Skeletal muscle satellite cell (primary cell): ENCODE measurements at regions not wholly inside any gene's neighbourhood (a gene's known extent, or its start where the extent isn't known, plus 50 kb on each side); places are given as distances from the start of the nearest gene placed in this dataset.
"Not testable (repeated sequence)": the region's sequence is repeated elsewhere in the genome, so short reads cannot be mapped to it uniquely, and the experiment has no call there.

Experiments
- H3K27me3 ChIP-seq: 2 replicates; pipeline ENCODE4 v1.7.0; 2013; ENCODE audit warnings: low read length; ENCODE audit not compliant: control insufficient read depth, insufficient read depth
- H3K36me3 ChIP-seq: 2 replicates; pipeline ENCODE4 v1.7.0; 2013; ENCODE audit warnings: mild to moderate bottlenecking, control low read depth, low read length; ENCODE audit not compliant: insufficient read depth
- H3K4me1 ChIP-seq: 2 replicates; pipeline ENCODE4 v1.7.0; 2013; ENCODE audit warnings: low read length; ENCODE audit not compliant: control insufficient read depth, insufficient read depth
- H3K4me2 ChIP-seq: 2 replicates; pipeline ENCODE4 v1.7.0; 2013; ENCODE audit warnings: mild to moderate bottlenecking, low read length
- H3K4me3 ChIP-seq: 2 replicates; pipeline ENCODE4 v1.7.0; 2013; ENCODE audit warnings: low read length
- H3K9ac ChIP-seq: 2 replicates; pipeline ENCODE4 v1.7.0; 2013; ENCODE audit warnings: mild to moderate bottlenecking, low read depth, low read length, moderate library complexity
- H3K9me3 ChIP-seq: replicated peaks from 2 replicates; pipeline ENCODE4 v1.7.0; 2013; ENCODE audit warnings: mild to moderate bottlenecking, control low read depth, low read length

DNA sequence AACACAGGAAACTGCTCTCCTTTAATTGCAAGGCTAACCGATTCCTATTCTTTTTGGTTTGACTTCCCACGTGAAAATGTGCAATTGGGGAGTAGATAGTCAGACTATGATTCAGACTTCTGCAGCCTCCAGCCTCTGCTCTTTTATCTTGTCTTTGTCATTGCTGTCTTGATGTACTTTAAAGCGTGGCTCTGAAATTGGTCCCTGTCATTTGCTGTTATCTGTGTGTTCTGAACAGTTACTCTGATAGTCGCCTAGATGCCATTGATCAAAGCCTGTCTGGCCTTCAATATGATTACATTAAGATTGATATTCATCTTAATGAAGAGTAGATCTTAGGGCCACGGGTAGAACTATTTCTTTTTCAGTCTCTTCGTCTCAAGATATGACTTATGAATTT lies 799.2 kb downstream of the REEP3 start:
- Histone ChIP-seq H3K4me1 (no peaks in the 10 kb centered on the region), H3K4me2 (no peak overlapping the region), H3K27me3 (no peaks in the 10 kb centered on the region), H3K9ac (no peak overlapping the region), H3K36me3 (no peaks in the 10 kb centered on the region), H3K4me3 (no peak overlapping the region), H3K9me3 (no peaks in the 10 kb centered on the region)

DNA sequence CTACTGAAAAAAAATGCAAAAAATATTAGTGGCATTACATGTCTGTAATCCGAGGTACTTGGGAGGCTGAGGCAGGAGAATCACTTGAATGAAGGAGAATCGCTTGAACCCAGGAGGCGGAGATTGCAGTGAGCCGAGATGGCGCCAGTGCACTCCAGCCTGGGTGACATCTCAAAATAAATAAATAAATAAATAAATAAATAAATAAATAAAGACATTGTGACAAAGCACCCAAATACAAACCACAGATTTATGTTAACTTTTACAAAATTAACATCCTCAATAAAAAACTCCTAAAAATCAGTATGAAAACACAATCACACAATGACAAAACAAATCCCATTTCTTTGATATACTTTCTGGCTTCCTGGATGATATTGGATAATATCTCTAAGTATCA lies 808.3 kb downstream of the REEP3 start:
- Histone ChIP-seq H3K9me3 (no peaks in the 10 kb centered on the region), H3K27me3 (no peaks in the 10 kb centered on the region), H3K36me3 (no peaks in the 10 kb centered on the region), H3K9ac (no peak overlapping the region), H3K4me1 (no peaks in the 10 kb centered on the region), H3K4me3 (no peak overlapping the region), H3K4me2 (no peak overlapping the region)

DNA sequence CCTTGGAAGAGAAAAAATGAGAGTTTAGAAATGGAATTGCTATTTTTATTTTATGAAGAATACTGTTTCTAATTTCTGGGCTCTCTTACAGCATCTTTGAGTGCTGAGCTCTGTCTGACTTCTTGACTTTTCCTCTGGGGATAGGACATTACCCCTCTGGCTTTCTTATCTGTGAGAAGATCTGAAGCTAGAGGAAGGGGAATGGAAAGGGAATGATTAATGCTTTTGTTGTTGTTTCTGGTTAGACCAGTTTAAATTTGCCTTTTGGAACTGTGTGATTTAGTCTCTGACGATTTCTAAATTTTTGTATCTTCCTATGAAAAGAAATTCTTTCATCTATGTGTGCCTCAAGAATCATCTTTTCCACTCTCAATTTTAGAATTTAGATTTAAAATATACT lies 811.4 kb downstream of the REEP3 start:
- Histone ChIP-seq H3K36me3 (no peaks in the 10 kb centered on the region), H3K4me3 (no peak overlapping the region), H3K27me3 (no peaks in the 10 kb centered on the region), H3K9me3 (no peaks in the 10 kb centered on the region), H3K4me1 (no peaks in the 10 kb centered on the region), H3K4me2 (no peak overlapping the region), H3K9ac (no peak overlapping the region)

DNA sequence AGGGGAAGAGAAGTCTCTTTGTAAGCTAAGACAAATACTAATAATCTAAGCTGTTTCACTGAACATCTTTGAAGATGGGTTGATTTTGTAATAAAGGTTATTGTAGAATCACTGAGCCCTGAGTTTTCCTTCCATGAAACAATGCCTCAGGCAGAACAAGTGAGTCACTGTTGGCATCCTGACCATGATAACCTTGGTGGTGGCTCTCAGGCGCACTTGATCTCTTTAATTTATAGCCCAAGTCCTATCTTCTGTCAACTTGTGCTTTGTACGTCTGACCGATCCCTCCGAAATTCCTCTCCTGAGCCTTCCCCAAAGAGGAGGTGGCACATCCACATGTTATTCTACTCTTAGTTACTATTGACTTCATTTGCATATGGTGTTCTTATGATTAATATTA lies 812.9 kb downstream of the REEP3 start:
- H3K4me2 ChIP-seq = no peak overlapping the region
- no peaks in the 10 kb centered on the region for H3K27me3 ChIP-seq
- H3K36me3 ChIP-seq = no peaks in the 10 kb centered on the region
- H3K9me3 ChIP-seq = no peaks in the 10 kb centered on the region
- no peak overlapping the region for H3K4me3 ChIP-seq
- no peak overlapping the region for H3K9ac ChIP-seq
- no peaks in the 10 kb centered on the region for H3K4me1 ChIP-seq

DNA sequence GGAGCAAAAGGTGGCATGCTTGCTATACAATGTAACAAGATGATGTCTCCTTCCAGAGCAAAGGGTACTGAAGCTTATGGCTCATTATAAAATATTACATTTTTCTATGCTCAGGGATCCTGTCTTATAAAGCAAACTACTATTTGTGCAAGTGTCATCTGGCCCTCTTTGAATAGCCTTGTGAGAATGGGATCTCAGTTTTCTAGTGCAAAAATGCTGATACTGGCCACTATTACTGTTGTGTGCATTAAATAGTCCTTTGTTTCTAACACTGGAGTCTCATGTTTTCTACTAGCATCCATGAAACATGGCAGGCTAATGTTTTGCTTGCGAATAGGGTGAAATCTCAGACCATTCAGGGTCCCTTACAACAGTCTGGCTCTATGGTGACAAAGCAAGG lies 823.0 kb downstream of the REEP3 start:
- H3K4me3 ChIP-seq = no peak overlapping the region
- no peaks in the 10 kb centered on the region for H3K36me3 ChIP-seq
- H3K9me3 ChIP-seq = no peaks in the 10 kb centered on the region
- peaks cover 2% of the 10 kb centered on the region for H3K27me3 ChIP-seq
- no peak overlapping the region for H3K9ac ChIP-seq
- no peak overlapping the region for H3K4me2 ChIP-seq
- H3K4me1 ChIP-seq = no peaks in the 10 kb centered on the region

DNA sequence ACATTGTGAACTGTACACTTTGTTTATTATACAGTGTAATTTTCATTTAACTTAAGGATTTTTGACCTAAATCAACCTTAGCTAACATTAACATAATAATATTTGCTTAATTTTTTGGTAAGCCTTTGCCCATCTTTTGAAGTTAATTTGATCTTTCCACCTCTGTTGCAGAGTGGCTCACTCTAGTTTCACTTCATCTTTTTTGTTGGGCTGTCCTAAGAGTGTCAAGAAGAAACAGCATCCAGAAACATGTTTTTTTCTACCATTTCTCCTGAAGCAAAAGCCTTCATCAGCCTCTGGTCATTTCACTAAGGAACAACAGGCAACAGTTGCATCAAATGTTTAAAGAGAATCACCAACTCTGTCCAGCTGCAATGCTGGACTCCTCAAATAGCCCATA lies 824.7 kb downstream of the REEP3 start:
- Histone ChIP-seq H3K27me3 (peaks cover 2% of the 10 kb centered on the region), H3K4me1 (no peaks in the 10 kb centered on the region), H3K9me3 (no peaks in the 10 kb centered on the region), H3K4me3 (no peak overlapping the region), H3K9ac (no peak overlapping the region), H3K36me3 (no peaks in the 10 kb centered on the region), H3K4me2 (no peak overlapping the region)

DNA sequence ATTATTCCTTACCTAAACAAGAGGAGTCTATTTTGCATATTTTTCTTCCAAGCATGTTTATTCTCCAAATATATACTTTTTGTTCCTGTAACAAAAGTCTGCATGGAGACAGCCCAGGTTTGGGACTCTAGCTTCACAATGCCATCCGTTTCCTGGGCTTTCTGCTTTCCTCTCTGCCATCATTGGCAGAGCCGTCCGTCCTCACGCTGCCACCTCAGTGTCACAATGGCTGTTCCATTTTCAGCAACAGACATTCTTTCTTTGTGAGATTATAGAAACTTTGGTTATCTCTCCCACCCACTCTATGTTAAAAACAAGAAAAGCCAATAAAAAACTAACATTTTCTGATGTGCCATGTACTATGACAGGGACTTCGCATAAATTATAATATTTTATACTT lies 825.2 kb downstream of the REEP3 start:
- Histone ChIP-seq H3K4me3 (no peak overlapping the region), H3K9ac (no peak overlapping the region), H3K4me1 (no peaks in the 10 kb centered on the region), H3K9me3 (no peaks in the 10 kb centered on the region), H3K36me3 (no peaks in the 10 kb centered on the region), H3K27me3 (peaks cover 2% of the 10 kb centered on the region), H3K4me2 (no peak overlapping the region)

DNA sequence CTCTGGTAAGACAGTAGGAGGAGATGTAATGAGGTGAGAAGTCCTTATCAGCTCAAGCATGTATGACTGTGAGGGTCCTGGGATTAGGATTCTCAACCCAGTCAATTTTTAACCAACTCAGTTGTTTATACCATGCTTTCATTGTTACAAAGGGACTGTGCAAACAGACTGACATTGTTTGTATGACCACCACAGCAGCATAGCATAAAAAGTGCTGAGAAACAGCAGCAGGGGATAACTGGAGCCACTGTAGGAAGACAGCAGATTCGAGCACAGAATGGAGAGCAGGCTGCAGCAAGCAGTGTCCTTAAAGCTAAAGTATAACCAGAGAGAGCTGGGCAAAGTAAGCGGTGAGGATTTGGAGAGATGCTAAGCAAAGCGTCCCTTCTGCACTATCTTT lies 829.5 kb downstream of the REEP3 start:
- Histone ChIP-seq H3K27me3 (no peaks in the 10 kb centered on the region), H3K9me3 (no peaks in the 10 kb centered on the region), H3K36me3 (no peaks in the 10 kb centered on the region), H3K4me3 (no peak overlapping the region), H3K4me2 (no peak overlapping the region), H3K4me1 (no peaks in the 10 kb centered on the region), H3K9ac (no peak overlapping the region)

DNA sequence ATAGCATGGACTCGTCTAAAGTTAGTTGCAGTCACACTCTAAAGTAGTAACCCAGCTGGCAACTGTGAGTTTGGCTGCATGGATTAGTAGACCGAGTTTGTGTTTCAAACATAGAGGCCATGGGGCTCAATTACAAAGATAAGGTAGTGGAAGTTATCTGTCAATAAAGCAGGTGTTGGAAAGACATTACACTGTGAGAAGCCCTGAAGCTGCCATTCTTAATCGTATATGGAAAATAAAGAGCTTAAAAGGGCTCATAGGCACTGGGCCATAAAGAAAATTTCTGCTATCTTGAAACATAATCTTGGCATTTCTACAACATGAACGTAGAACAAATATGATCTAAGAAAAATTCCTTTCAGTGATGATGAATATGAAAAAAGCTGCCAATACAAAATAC lies 837.7 kb downstream of the REEP3 start:
- Histone ChIP-seq H3K36me3 (no peaks in the 10 kb centered on the region), H3K9me3 (no peaks in the 10 kb centered on the region), H3K27me3 (no peaks in the 10 kb centered on the region), H3K4me1 (no peaks in the 10 kb centered on the region), H3K4me3 (no peak overlapping the region), H3K4me2 (no peak overlapping the region), H3K9ac (no peak overlapping the region)

DNA sequence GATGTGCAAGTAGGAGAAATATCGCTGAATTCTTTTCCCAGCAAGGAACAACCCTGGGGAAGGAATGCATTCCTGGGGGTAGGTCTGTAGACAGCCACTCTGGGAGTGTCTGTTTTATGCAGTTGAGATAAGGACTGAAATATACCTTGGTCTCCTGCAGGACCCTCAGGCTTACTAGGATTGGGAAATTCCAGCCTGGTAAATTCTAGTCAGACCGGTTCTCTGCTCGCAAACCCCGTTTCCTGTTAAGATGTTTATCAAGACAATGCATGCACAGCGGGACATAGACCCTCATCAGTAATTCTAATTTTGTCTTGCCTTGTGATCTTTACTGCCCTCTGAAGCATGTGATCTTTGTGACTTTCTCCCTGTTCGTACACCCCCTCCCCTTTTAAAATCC lies 839.0 kb downstream of the REEP3 start:
- H3K4me3 ChIP-seq, H3K4me2 ChIP-seq, H3K4me1 ChIP-seq, H3K27me3 ChIP-seq, H3K9ac ChIP-seq, H3K9me3 ChIP-seq, H3K36me3 ChIP-seq: not testable (repeated sequence)

DNA sequence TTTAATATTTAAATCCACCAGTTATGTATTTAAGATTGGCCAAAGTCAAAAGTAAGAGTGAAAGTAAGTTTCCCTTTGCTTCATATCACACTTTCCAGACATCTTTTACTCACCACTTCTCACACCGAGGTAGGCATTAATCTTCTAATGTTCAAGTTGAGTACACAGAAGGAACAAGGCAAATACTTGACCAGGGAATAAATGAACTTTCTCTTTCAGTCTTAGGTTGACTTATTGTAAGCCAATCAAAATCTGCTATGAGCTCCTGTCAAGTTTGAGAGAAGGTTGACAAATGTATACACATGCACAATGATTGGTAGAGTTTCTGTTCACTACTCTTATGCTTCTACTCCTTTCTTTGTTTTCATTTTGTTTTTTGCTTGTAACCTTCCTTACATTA lies 842.5 kb downstream of the REEP3 start:
- H3K4me2 ChIP-seq = no peak overlapping the region
- no peak overlapping the region for H3K4me3 ChIP-seq
- no peak overlapping the region for H3K9ac ChIP-seq
- H3K9me3 ChIP-seq = no peaks in the 10 kb centered on the region
- no peaks in the 10 kb centered on the region for H3K27me3 ChIP-seq
- no peaks in the 10 kb centered on the region for H3K4me1 ChIP-seq
- H3K36me3 ChIP-seq = no peaks in the 10 kb centered on the region

DNA sequence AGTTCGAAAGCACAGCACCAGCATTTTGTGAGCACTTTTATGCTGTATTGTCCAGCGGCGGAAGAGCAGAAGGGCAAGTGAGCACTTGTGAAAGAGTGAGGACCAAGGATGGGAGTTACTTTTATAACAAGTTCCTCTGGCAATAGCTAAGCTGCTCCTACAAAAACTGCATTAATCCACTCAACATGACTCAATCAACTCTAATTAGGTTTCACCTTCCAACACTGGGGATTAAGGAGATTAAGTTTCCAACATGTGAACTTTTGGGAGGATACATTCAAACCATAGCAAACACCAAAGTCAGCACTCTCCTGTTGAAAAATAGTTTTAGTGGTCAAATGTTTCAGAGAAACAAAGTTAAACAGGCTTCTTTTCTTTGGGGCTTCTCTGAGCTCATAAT lies 844.5 kb downstream of the REEP3 start:
- Histone ChIP-seq H3K4me3 (no peak overlapping the region), H3K4me1 (no peaks in the 10 kb centered on the region), H3K9ac (no peak overlapping the region), H3K9me3 (no peaks in the 10 kb centered on the region), H3K36me3 (no peaks in the 10 kb centered on the region), H3K4me2 (no peak overlapping the region), H3K27me3 (no peaks in the 10 kb centered on the region)

DNA sequence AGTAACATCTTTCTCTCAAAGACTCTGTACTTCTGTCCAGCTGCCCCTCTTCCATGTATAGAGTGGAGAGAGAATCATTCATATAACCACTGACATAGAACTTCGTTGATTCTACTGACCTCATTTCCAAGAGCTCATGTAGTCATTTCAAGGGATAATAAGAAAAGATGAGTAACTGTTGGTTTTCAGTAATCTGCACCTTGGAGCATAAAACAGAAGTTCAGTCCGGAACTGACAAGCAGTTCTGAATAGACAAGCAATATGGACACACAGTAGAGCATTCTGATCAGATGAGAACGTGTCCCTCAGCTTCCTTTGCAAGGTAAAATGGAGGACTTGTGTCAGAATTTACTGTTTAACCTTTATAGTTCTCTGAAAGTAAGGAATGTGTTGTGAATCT lies 847.1 kb downstream of the REEP3 start:
- Histone ChIP-seq H3K4me3 (no peak overlapping the region), H3K4me1 (no peaks in the 10 kb centered on the region), H3K9ac (no peak overlapping the region), H3K36me3 (no peaks in the 10 kb centered on the region), H3K27me3 (no peaks in the 10 kb centered on the region), H3K4me2 (no peak overlapping the region), H3K9me3 (no peaks in the 10 kb centered on the region)
